ENCODE measurements at regions not wholly inside any gene's neighbourhood (a gene's known extent, or its start where the extent isn't known, plus 50 kb on each side); places are given as distances from the start of the nearest gene placed in this dataset.
"Not testable (repeated sequence)": the region's sequence is repeated elsewhere in the genome, so short reads cannot be mapped to it uniquely, and the experiment has no call there.

GRCh38 chr5:85431726-85432125 is 1047.0 kb upstream of the EDIL3 start:
- not testable (repeated sequence) for TF ChIP-seq CTCF (IDR thresholded peaks at IDR 0.05; ENCODE audit: low read depth, low read length); POLR2A (IDR thresholded peaks at IDR 0.05; ENCODE audit: extremely low read depth, insufficient read length); MAX (IDR thresholded peaks at IDR 0.05; ENCODE audit: low read depth, low read length)

All from NB4 (cell line).